ENCODE measurements at regions not wholly inside any gene's neighbourhood (a gene's known extent, or its start where the extent isn't known, plus 50 kb on each side); places are given as distances from the start of the nearest gene placed in this dataset.
"Not testable (repeated sequence)": the region's sequence is repeated elsewhere in the genome, so short reads cannot be mapped to it uniquely, and the experiment has no call there.

DNA sequence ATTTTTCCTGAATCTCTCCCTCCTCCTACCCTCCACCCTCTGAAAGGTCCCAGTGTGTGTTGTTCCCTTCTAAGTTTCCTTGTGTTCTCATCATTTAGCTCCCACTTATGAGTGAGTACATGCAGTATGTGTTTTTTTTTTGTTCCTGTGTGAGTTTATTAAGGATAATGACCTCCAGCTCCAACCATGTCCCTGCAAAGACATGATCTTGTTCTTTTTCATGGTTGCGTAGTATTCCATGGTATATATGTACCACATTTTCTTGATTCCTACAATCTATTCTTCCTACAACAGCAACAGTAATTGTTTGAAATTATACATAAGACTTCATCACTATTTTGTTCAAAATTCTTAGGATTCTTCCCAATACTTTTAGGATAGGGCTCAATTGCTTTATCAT, 1117.8 kb downstream of the GATA3 start:
- DNase-seq, result no peak

DNA sequence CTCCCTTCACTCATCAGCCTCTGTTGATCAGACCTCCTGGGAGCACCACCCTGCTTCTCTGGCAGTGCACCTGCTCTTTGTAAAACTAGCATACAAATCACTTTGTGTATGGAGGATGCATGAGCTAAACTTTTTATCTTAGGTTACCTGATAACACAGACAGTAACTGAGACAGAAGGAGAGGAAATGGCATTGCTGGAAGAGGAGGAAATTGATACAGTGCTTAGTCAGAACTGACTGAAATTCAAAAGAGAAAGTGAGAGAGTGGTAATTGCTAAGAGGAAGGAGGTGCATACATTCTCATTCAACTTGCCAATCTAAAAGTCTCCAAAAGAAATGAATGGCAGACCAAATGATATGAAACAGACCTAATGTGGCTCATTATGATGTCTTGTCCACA, 1120.7 kb downstream of the GATA3 start:
- no peak for DNase-seq

DNA sequence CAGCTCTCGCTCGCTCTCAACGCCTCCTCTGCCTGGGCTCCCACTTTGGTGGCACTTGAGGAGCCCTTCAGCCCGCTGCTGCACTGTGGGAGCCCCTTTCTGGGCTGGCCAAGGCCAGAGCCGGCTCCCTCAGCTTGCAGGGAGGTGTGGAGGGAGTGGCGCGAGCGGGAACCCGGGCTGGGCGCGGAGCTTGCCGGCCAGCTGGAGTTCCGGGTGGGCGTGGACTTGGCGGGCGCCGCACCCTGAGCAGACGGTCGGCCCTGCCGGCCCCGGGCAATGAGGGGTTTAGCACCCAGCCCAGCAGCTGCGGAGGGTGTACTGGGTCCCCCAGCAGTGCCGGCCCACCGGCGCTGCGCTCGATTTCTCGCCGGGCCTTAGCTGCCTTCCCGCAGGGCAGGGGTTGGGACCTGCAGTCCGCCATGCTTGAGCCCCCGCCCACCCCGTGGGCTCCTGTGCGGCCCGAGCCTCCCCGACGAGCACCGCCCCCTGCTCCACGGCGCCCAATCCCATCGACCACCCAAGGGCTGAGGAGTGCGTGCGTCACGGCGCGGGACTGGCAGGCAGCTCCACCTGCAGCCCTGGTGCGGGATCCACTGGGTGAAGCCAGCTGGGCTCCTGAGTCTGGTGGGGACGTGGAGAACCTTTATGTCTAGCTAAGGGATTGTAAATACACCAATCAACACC, 1128.9 kb downstream of the GATA3 start:
- not testable (repeated sequence) for DNase-seq

DNA sequence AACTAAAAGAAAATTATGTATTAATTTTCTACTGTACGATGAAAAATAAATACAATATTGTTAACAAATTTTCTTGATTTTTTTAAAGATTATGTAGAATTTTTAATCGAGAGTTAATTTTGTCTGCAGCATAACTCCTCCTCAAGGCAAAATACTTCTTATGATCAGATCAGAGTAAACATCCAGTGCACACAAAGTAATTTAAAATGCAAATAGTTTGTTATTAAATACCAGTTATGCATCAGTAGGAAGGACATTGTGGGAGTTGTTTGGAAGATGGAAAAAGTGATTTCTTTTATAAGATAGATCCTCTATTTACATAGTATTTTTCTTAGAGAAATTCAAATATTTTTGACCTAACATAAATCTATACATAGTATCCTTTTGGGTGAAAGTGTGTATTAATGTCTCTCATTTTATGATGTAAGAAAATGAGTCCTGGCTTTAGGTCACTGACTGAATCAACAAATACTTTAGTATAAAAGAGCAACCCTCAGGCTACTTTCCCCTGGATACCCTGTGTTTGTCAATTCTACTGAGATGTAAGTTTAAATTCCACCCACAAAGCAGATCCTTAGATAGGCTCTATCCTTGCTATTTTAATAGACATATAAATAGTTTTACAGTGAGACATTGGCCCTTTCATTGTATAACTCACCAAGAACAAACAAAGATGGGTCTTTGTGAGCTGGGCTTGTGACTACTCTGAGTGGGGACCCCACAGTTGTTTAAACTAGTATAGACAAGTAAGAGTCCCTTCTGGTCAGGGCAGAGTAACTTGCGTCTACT, 1133.7 kb downstream of the GATA3 start:
- no peak for DNase-seq

DNA sequence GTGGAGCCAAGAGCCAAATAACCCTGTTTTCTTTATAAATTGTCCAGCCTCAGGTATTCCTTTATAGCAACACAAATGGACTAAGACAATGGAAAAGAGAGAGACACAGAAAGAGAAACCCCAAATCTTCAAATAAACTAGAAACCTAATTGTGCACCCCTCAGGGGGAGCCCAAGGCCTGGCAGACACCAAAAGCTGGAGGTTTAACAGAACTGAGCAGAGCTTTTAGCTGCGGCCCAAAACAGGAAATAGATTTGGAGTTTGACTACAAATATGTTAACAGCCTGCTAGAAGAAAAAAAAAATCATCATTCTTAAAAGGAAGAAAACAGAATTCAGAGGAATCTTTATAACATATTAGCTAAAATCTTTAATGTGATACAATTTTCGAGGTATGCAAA, 1135.0 kb downstream of the GATA3 start:
- no peak for DNase-seq

DNA sequence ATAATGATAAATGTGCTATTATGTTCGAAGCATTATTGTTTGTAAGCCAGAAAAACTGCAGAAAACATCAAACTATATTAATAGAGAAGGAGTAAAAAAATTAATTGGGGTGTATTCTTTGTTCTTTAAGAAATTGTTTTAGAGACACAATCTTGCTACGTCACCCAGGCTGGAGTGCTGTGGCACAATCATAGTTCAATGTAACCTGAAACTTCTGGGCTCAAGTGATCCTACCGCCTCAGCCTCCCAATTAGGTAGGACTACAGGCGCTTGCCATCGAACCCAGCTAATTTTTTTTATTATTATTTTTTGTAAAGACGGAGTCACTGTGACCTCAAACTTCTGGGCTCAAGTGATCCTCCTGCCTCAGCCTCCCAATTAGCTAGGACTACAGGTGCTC, 1138.6 kb downstream of the GATA3 start:
- DNase-seq, result no peak

DNA sequence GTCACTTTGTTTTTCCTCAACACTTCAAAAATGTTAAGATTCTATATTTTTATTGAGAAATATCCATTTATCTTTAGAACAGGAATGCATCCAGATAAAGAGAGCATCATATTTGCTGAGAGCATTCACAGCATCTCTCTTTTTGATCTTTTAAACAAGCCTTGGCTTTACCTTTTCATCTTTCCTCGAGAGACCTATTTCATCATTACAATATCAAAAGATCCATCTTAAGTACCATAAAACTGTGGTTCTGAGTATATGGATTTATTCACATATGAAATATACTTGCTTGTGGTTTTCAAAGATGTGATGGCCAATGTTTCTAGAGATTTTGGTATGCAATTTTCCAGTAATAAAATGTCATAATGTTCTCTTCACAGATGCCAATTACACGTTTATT, 1140.9 kb downstream of the GATA3 start:
- DNase-seq, result no peak

DNA sequence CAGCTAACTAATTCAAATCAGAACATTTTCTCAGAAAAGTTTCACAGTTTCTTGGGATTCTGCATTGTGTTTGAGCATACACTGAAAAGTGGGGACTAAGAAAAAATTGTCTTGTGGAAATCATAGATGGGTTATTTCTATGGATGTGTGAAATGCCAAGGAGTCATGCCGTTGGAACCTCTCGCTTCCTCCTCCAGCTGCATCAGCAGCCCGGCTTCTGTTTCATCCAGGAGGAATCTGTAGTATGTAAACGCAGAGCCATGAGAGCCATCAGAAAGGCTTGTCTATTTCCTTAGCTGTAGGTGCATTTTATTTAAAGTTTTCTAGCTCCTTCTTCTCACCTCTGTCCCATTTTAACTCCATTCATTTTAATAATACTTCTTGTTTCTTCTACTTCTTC, 1144.1 kb downstream of the GATA3 start:
- DNase-seq, result peak; percentile 53

DNA sequence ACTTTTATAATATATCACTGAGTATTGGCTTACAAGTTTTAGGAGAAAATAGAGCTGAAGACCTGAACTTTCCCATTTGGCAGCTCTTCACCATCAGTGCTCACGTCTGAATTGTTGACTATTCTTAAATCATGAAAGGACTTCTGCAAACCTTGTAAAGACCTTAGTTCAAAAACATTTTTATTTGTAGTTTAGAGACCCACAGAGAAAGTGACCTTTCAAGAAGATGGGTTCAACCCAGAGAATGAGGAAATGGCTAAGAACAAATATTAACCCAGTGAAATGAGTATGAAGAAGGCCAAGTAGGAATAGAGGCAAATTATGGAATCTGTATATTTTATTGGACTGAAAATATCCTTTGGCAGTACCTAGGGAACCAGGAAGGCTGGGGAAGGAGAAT, 1151.1 kb downstream of the GATA3 start:
- DNase-seq, result no peak

DNA sequence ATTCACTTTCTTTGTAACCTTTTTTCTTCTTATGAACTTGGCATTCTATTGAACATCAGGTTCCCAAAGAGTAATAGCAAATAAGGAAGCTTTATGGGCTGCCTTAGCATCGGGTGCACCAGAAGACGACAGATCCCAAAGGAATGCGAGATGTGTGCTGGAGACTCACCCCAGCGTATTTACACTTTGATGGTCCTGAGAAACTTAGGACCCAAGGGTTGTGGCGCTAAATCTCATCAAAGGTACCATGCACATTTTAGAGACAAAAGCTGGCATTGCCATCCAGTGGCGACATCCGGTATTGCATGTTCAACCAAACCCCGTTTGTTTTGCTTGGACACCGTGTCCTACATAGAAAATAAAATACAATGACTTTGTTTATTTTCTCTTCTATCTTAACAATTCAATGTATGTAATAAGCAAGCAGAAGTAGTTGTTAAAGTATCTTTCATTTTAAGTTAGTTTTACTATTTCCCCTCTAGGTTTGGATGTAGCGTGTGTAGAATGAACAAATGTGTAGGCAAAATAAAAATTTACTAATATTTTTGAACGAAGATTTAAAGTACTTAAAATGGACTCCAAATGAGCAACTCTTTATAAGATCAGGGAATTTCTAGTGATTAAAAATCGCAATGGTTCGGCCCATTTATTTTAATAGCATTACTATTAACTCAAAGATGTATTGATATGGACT, 1154.8 kb downstream of the GATA3 start:
- peak; percentile 57 for DNase-seq

DNA sequence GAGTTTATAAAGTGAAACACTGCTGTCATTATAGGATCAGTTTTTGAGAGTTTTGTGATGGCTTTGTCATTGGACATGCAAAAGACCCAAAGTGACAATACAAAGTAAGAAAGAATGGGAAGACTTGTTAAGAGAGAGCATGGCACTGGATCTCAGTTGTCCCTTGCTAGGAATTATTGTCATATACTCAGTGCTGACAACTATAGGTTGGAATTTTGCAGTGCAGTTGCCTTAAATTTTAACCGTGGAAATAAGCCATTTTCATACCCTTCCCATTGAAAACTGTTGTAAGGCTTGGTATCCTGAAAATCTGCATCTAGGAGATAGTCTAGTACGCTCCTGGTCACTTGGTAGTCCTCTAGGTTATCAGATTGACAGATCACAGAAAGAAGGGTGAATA, 1156.7 kb downstream of the GATA3 start:
- no peak for DNase-seq

DNA sequence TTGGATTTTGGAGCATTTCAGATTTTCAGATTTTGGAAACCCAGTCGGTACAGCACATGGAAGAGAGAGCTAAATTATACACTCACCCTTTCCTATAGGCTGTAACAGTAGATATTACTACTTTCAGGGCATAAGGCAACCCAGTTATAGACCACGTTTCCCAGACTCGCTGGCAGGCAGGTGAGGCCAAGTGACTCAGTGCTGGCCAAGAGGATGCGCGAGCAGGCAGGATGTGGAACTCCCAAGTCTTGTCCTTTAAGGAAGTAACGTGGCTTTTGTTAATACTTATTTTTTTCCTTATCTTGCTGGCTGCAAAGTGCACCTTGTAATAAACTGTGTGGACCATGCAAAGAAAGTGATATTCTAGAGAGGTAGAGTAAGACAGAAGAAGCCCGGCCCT, 1160.1 kb downstream of the GATA3 start:
- no peak for DNase-seq

DNA sequence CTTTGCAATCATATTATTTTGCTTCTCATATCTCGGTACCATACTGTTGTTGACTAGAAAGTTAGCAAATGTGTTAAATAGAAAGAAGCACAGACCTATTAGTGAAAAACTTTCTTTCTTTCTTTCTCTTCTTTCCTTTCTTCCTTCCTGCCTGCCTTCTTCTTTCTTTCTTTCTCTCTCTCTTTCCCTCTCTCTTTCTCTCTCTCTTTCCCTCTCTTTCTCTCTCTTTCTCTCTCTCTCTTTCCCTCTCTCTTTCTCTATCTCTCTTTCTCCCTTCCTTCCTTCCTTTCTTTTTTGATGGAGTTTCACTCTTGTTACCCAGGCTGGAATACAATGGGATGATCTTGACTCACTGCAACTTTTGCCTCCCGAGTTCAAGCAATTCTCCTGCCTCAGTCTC, 1160.6 kb downstream of the GATA3 start:
- DNase-seq, result no peak

DNA sequence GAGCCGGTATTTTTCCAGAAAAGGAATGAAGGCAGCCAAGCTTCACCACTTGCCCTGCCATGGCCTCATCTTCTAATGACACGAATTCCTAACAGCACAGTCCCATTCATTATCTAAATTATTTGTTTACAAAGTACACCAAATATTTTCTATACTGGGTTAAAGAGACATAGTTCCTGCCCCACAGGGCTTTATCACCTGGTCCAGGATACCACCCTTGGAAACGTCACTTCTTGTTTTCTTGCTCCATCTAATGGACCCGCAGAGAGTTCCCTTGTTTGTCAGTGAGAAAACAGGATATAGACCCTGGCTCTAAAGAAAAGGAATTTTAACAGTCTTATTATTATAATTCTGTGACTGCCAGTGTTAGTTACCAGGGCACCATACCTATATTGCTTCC, 1165.4 kb downstream of the GATA3 start:
- DNase-seq, result no peak

DNA sequence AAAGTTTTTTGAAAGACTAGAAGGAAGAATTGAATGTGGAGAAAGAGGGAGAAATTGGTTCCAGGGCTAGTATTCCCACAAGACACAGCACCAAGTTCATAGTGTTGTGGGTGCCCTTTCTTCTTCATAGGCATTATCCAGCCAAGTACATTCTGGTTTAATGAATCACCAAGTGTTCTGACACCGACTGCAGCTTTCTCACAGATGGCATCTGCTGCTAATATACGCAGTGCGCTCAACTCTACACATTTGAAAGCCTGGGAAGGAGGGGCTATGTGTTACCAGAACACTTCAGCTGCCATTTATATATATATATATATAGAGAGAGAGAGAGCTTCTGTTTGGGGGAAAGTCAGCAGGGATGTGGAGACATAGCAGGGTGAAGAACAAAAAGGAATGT, 1168.4 kb downstream of the GATA3 start:
- peak; percentile 62 for DNase-seq

DNA sequence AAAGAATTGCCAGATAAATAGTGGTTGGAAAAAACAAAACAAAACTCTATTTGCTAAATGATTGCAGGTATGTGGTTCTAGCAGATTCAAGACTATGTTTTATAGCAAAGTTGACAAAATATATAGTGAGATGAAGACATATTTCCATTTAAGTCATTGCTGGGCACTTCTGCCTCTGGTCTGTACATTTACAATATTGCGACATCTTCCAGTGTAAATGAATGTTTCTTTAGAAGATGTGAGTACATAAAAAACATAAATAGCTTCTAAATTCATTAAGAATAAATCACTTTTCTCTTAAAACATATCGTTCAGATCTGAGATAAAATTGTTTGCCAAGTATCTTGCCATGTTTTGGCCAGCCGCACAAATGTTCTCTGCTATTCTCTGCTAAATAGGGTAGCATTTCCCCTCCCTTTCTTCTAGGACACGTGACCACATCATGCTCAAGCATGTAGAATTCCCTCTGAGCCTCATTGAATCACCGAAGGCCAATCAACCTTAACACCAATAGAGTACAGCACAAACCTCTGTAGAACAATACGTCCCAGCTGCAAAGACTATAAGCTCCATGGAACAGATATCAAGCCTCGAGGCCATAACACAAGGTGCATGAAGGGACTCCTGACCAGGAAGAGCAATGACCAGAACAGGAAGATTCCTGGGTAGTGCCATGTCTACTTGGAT, 1173.3 kb downstream of the GATA3 start:
- DNase-seq, result no peak

DNA sequence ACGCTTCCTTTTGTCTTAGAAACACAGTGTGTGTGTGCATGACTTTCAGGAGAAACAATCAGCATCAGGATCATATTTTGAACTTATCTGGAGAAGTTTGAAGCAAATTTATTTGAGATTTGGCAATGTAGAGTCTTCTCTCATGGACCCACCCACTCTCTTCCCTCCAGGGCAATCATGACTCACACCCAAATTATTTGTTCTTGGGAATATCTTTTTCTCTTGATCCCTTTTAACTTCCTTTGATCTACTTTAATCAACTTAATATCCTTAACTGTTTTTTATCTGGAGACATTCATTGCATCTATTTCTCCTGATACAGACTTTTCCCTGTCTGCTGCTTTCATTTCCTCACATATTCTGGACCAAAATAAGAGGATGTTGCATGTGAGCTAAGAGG, 1174.3 kb downstream of the GATA3 start:
- DNase-seq, result peak; percentile 22

DNA sequence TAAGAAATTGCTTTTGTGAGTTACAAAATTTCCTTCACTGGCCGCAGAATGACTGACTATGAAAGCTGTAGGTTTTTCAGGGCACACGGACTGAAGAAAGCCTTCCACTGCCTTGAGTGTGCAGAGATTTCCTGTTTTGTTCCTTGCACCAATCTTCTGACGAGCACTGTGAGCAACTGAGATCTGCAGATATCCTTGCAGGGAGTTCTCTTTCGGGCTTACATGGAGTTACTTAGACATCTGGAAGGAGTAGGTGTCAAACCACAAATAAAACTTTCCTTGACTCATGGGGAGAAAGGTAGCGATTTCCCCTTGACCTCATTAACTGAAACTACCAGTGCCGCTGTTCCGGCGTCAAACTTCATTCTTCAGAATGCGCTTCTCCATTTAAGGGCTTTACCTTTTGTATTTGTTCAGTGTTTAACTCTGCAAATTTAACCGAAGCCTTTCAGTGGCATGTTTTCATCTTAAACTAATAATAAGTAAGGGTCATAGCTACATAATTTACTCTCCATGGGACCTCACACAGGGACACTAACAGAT, 1175.3 kb downstream of the GATA3 start:
- no peak for DNase-seq

DNA sequence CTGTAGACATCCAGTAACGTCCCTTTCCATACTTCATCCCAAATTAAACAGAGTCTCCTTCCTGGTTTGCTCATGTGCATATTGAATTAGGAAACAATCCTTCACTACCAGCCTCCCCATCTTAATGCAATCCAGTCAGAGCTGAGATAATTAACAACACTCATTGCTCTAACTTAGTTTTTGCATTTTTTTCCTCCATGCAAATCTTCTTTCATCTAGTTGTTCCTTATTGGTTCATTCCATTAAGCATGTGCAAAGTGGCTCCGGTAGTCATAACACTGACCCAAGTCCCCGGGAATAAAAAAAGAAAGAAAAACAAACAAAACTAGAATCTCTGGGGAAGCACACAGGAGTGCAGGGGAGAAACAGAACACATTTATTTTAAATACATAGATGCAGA, 1176.1 kb downstream of the GATA3 start:
- DNase-seq, result peak; percentile 11

DNA sequence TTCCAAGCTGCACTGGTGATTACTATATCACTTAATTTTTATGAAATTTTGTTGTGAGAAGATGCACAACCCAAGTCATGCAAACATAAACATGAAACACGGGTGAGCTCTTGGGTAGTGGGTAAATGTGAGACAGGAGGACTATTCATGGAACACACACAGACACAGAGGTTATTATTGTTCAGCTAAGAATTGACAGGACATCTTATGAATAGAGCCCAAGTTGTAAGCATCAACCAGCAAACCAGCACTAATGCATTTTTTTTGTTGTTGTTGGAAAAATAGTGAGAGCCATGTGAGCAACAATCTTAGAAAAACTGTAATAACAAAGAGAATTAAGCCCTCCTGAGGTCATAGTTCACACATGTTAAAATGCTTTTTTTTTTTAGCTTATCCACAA, 1179.7 kb downstream of the GATA3 start:
- DNase-seq, result no peak

DNA sequence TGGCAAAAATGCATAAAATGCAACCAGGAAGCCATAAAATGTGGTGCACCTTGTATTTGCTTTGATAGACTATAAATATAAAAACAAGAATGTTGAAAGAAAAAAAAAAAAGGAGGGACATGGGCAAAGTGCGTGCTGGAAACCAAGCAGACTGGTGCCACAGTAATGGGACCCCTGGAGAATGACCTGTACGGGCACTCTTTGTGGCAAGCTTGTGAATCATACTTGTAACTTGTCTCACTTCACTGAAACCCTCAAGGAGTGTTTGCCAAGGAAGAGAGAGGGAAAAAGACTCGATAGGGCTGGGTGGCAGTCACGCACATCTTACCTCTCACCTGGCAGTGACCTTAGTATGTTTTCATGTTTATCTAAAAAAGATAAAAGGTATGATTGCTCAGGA, 1183.6 kb downstream of the GATA3 start:
- no peak for DNase-seq

DNA sequence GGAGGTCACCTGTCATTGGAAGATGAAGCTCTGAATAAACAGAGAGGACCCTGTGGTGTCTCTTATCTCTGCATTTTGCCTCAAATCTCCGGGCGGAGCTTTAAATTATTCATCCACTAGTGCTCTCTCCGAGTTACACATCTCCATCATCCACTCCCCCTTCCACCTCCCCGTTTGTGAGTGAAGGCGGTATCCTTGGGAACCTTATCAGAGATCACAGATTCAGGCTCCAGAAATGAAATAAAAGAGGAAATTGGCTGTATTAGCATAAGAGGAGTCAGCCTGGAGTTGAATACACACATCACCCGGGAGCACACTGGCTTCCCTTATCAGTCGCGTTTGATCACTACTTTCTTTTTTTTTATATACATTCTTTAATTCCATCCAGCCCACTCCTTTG, 1184.8 kb downstream of the GATA3 start:
- no peak for DNase-seq

DNA sequence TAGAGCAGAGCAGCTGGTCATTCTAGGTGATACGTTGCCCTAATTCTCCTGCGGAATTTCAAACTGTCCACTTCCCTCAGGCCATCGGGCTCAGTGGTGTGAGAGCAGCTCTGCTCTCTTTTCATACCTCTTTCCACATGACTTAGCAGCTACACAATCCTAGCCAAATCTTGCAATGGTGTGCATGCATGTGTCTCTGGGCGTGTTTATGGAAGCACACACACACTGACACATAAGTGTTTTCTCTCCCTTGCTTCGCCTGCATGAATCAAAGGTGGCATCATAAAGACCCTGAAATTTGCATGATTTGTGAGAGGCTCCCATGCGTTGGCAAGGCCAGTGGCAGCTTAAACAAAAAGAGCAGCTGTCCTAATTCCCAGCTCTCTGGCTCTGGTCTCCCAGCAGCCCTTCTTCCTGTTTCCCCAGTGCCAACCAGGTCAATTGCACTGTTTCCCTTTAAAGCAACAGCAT, 1189.5 kb downstream of the GATA3 start:
- no peak for DNase-seq

Data from fibroblast of skin of scalp (primary cell).